ENCODE measurements at regions not wholly inside any gene's neighbourhood (a gene's known extent, or its start where the extent isn't known, plus 50 kb on each side); places are given as distances from the start of the nearest gene placed in this dataset.

- TF ChIP-seq CTCF (IDR thresholded peaks at IDR 0.05; ENCODE audit: poor library complexity) (no peak), EZH2phosphoT487 (IDR thresholded peaks at IDR 0.05; ENCODE audit: low read depth, severe bottlenecking, unreplicated experiment) (no peak)
These were observed 226.9 kb upstream of the GYPC start for GRCh38 chr2:126429103-126429502.
